ENCODE measurements at regions not wholly inside any gene's neighbourhood (a gene's known extent, or its start where the extent isn't known, plus 50 kb on each side); places are given as distances from the start of the nearest gene placed in this dataset.

- no peak for DNase-seq
Observed at GRCh38 chr1:48051466-48052126, 54.4 kb upstream of the TRABD2B start.

GRCh38 chr1:48049823-48050535 is 52.8 kb upstream of the TRABD2B start:
- DNase-seq: no peak

- DNase-seq: no peak
Observed at GRCh38 chr1:48048980-48049379, 51.8 kb upstream of the TRABD2B start.

GRCh38 chr1:48048064-48048463 is 50.9 kb upstream of the TRABD2B start:
- DNase-seq: no peak

- no peak for DNase-seq
Observed at GRCh38 chr1:48047116-48047515, 49.9 kb upstream of the TRABD2B start.
